Keratinocyte (primary cell): ENCODE measurements at regions not wholly inside any gene's neighbourhood (a gene's known extent, or its start where the extent isn't known, plus 50 kb on each side); places are given as distances from the start of the nearest gene placed in this dataset.

ENCODE experiments used
- EZH2 ChIP-seq: IDR thresholded peaks from one replicate; pipeline ENCODE4 v1.6.1; 2012; ENCODE audit warnings: inconsistent platforms, mild to moderate bottlenecking, low read length, moderate library complexity
- TF ChIP-seq, protein P1 (sequence below), 3 experiments: IDR thresholded peaks in 1 of 3; conservative IDR thresholded peaks in 1 of 3; optimal IDR thresholded peaks in 1 of 3; 2 replicates in 2 of 3; 3 replicates in 1 of 3; pipeline versions ENCODE3 to v1.5.1; 2011; ENCODE audit warnings: low read length in 3 of 3, mild to moderate bottlenecking in 3 of 3, moderate library complexity in 2 of 3, control low read depth in 1 of 3, inconsistent platforms in 1 of 3; ENCODE audit not compliant: insufficient read depth in 2 of 3; ENCODE audit errors: extremely low read depth in 1 of 3

DNA sequence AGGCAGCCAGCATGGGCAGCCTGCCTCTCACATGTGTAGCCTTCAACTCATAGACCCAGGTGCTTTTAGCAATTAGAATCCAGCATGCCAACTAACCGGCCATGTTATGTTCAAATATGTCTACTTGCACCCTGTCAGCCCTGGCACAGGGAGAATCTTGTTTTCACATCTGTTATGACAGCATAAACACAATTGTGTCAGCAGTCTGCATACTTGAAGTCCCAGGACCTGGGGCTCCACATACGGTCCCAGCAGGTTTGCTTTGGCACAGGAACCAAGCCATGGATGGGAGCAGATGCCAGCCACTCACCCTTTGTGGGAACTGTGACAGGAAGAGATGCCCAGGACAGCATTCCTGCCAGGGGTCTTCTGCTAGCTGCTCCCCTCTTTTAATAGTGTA lies 67.2 kb upstream of the SYNDIG1 start:
- TF ChIP-seq, protein P1, sequence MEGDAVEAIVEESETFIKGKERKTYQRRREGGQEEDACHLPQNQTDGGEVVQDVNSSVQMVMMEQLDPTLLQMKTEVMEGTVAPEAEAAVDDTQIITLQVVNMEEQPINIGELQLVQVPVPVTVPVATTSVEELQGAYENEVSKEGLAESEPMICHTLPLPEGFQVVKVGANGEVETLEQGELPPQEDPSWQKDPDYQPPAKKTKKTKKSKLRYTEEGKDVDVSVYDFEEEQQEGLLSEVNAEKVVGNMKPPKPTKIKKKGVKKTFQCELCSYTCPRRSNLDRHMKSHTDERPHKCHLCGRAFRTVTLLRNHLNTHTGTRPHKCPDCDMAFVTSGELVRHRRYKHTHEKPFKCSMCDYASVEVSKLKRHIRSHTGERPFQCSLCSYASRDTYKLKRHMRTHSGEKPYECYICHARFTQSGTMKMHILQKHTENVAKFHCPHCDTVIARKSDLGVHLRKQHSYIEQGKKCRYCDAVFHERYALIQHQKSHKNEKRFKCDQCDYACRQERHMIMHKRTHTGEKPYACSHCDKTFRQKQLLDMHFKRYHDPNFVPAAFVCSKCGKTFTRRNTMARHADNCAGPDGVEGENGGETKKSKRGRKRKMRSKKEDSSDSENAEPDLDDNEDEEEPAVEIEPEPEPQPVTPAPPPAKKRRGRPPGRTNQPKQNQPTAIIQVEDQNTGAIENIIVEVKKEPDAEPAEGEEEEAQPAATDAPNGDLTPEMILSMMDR (optimal IDR thresholded peaks at IDR 0.05 in 1 of 3, IDR thresholded peaks at IDR 0.05 in 1 of 3, conservative IDR thresholded peaks at IDR 0.05 in 1 of 3; ENCODE audit: extremely low read depth in 1 of 3, insufficient read depth in 2 of 3, low read length in 3 of 3) = no peak
- no peak for TF ChIP-seq EZH2
